HEK293 (cell line): ENCODE measurements at regions not wholly inside any gene's neighbourhood (a gene's known extent, or its start where the extent isn't known, plus 50 kb on each side); places are given as distances from the start of the nearest gene placed in this dataset.

ENCODE experiments used
- INSM2 ChIP-seq: fragments of 450-650 bp; formaldehyde crosslinking; IDR thresholded peaks from 2 replicates; pipeline ENCODE4 v1.5.1; 2016; ENCODE audit warnings: missing biosample characterization, missing genetic modification characterization
- ZNF2 ChIP-seq: fragments of 450-650 bp; formaldehyde crosslinking; IDR thresholded peaks from 2 replicates; pipeline ENCODE4 v1.5.1; 2016; ENCODE audit warnings: missing biosample characterization, missing genetic modification characterization

- TF ChIP-seq INSM2 (no peak), ZNF2 (tag by site-specific recombination) (no peak)
Observed at GRCh38 chr4:82139287-82139686, 234.5 kb downstream of the HNRNPD start.
